ENCODE measurements at regions not wholly inside any gene's neighbourhood (a gene's known extent, or its start where the extent isn't known, plus 50 kb on each side); places are given as distances from the start of the nearest gene placed in this dataset.
A peak's percentile ranks its signal among the peaks of the same experiment; 100 is the strongest.

DNA sequence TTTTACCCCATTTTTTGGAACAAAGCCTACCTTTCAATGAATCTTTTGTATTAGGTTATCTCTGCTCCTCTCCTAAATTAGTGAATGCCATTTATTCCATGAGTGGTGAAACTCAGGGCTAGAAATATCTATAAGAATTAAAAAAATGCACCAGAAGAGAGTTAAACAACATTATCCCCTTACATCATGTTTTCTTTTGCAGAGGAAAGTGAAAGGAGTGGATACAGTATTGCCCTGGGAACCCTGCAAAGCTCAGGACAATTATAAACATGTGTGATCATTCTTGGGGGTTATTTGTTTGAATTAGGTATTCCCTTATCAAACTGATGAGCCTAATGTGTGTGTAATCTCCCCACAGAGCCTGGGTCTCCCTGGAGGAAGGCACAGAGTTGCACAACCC is 559.2 kb downstream of the RNF144A start:
- DNase-seq, result no peak

DNA sequence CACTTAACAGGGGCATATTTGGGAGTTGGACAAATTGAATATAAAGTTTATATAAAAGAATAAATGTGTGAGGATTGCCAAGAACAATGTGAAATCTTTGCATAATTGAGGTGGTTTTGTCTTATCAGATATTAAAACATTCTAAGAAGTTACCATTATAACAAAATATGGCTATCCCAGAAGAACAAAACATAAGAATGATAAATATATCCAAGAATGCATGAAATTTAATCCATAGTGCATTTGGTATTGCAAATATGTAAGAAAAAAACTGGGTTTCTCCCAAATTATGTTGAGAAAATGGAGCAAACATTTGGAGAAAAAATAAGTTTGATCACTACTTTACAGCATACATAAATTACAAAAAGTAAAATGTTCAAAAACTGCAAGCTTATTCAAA is 562.4 kb downstream of the RNF144A start:
- no peak for DNase-seq

DNA sequence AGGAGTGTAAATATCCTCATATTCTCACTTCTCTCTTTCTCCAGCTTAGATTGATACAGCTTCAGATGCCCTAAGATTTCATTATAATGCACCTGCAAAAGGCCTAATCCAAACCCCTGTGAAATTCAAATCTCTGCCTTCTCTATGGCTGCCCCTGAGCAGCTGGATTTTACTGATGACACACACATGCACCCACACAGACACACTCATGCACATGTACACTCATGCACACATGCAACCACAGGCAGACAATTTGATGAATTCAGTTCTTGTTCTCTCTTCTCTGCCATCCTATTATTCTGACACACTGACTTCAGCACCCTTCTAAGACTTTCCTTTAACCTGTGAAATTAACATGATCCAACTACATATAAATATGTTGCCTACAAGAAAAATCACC is 563.2 kb downstream of the RNF144A start:
- no peak for DNase-seq

- no peak for DNase-seq
Observed at GRCh38 chr2:7490672-7491071, 573.5 kb downstream of the RNF144A start.

GRCh38 chr2:7492719-7493118 is 575.5 kb downstream of the RNF144A start:
- no peak for DNase-seq

- DNase-seq, result no peak
Observed at GRCh38 chr2:7497178-7497577, 580.0 kb downstream of the RNF144A start.

GRCh38 chr2:7499018-7499417 is 581.8 kb downstream of the RNF144A start:
- DNase-seq, result no peak

GRCh38 chr2:7502336-7502735 is 585.1 kb downstream of the RNF144A start:
- no peak for DNase-seq

- DNase-seq, result no peak
Observed at GRCh38 chr2:7508296-7508943, 591.2 kb downstream of the RNF144A start.

- peak; percentile 16 for DNase-seq
Observed at GRCh38 chr2:7510353-7510752, 593.1 kb downstream of the RNF144A start.

DNA sequence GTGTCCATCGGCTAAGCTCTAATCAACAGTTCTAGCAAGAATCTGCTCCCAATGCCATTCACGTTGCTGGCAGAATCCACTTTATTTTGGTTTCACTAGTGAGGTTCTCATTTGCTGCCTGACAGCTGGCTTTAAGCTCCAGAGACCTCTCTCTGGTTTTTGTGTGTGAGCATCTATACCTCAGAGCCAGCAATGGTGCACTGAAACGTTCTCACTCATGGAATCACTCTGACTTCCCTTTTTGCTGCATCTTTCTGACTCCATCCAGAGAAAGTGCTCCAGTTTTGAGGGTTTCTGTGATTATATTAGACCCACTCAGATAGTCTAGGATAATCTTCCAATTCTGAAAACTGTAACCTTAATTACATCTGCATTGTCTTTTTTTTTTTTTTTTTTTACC is 596.6 kb downstream of the RNF144A start:
- DNase-seq, result no peak

- no peak for DNase-seq
Observed at GRCh38 chr2:7515327-7515726, 598.1 kb downstream of the RNF144A start.

DNA sequence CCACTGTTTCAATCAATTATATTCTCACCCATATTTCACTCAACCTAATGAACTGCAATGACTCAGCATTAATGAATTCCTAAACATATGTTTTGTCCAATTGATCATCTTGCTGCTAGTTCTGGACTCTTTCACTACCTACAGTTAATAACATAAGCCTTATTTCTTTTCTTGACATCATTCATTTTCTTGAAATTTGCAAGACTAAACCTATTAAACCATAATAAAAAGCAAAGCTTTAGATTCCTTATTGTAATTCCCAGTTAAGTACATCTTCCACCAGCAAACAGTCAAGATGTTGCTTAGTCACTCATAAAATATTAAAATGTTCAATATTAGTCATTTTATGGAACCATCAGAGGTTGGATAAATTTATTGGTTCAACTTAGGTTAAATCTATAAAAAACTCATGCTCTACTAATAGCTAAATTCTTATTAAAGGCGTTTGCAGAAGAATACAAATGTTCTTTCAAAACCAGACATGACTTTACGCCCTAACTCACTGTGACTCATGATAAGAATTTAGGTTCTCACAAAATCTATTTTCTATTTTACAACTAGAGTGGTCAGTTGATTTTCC is 599.4 kb downstream of the RNF144A start:
- no peak for DNase-seq

- no peak for DNase-seq
Observed at GRCh38 chr2:7517088-7517487, 599.9 kb downstream of the RNF144A start.

GRCh38 chr2:7517851-7518250 is 600.6 kb downstream of the RNF144A start:
- no peak for DNase-seq

DNA sequence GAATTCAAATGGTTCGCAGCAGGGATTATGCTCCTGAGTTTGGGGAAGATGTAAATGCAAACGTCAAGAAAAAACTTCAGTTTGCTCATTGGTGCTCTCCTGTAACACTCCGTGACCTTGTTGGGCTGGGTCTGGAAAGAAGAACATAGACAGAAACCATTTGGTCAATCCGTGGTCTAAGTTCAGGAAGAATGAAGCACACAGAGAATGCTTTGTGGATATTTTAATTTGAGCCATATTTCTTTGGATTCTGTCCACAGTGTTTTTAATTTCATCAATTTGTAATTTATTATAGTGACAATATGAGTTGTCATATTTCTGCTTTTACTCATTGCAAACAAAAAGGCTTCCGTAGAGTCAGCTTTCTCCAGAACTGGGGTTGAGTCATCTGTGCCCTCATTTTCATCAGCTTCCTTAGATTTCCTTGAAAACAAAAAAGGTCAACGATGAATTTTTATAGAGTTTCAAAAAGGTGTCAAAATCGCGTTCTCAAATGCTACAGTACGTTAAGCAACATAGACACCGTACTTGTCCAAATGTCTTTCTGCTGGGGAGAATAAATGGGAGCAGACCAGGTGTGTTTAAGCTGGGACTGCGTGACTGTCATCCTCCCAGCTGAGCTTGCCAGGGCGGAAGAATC is 606.4 kb downstream of the RNF144A start:
- DNase-seq, result no peak

- DNase-seq, result no peak
Observed at GRCh38 chr2:7524195-7524594, 607.0 kb downstream of the RNF144A start.

DNA sequence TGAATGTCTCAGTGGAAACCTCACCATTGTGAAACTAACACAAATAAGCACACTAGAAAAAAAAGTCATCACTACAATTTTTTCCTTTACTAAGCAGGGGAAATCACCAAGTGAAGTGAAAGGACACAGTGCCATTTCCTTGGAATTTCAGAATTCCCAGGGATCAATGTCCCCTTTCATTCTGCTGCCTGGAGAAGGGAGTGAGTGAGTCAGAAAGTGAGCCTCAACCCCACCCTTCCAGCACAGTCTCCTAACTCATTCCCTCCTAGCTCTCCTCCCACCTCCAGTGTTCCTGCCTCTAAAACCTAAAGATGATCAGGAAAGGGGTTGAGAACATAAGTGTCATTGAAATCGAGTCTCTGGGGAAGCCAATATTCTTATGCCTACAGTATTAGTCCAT is 608.5 kb downstream of the RNF144A start:
- DNase-seq, result no peak

DNA sequence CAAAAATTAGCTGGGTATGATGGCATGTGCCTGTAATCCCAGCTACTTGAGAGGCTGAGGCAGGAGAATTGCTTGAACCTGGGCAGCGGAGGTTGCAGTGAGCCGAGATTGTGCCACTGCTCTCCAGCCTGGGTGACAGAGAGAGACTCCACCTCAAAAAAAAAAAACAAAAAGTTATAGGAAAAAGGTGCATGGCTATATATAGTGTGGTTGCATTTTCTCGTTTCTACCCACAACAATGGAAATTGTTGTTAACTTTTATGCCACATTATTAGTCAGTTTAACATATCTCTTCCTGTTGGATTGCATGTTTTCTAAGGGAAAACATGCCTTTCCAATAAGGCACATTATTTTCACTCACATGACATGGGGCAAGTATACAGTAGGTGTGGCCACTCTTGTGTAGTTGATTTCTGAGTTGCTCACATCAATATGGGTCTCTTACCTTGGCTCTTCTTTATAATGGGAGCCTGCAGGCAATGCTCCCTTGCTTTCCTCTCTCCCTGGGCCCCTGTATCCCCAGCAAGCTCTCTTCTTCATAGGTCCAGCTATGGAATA is 610.0 kb downstream of the RNF144A start:
- no peak for DNase-seq

GRCh38 chr2:7530001-7530400 is 612.8 kb downstream of the RNF144A start:
- DNase-seq, result peak; percentile 56

- DNase-seq, result no peak
Observed at GRCh38 chr2:7539077-7539476, 621.9 kb downstream of the RNF144A start.

- no peak for DNase-seq
Observed at GRCh38 chr2:7539760-7540159, 622.5 kb downstream of the RNF144A start.

- DNase-seq, result no peak
Observed at GRCh38 chr2:7552825-7553570, 635.8 kb downstream of the RNF144A start.

GRCh38 chr2:7555260-7555659 is 638.0 kb downstream of the RNF144A start:
- no peak for DNase-seq

Data from DMS53 (cell line).